GM10847 (cell line): ENCODE measurements at regions not wholly inside any gene's neighbourhood (a gene's known extent, or its start where the extent isn't known, plus 50 kb on each side); places are given as distances from the start of the nearest gene placed in this dataset.

Experiments used
- POLR2A ChIP-seq: IDR thresholded peaks from 2 replicates; pipeline ENCODE4 v1.6.1; 2011; ENCODE audit not compliant: insufficient read length; ENCODE audit errors: extremely low read depth

- TF ChIP-seq POLR2A: no peak
Observed at GRCh38 chr7:130789436-130789835, 55.4 kb upstream of the KLF14 start.

GRCh38 chr7:130791746-130792145 lies 57.7 kb upstream of the KLF14 start:
- TF ChIP-seq POLR2A: no peak

- no peak for TF ChIP-seq POLR2A
Observed at GRCh38 chr7:130793855-130794618, 60.0 kb upstream of the KLF14 start.

- TF ChIP-seq POLR2A: no peak
Observed at GRCh38 chr7:130794619-130794922, 60.6 kb upstream of the KLF14 start.

- no peak for TF ChIP-seq POLR2A
Observed at GRCh38 chr7:130803127-130803526, 69.1 kb upstream of the KLF14 start.

GRCh38 chr7:130804220-130804619 lies 70.2 kb upstream of the KLF14 start:
- TF ChIP-seq POLR2A: no peak

GRCh38 chr7:130814778-130815335 lies 80.8 kb upstream of the KLF14 start:
- no peak for TF ChIP-seq POLR2A

- no peak for TF ChIP-seq POLR2A
Observed at GRCh38 chr7:130818056-130818455, 84.0 kb upstream of the KLF14 start.

GRCh38 chr7:130821864-130822263 lies 87.9 kb upstream of the KLF14 start:
- no peak for TF ChIP-seq POLR2A

- no peak for TF ChIP-seq POLR2A
Observed at GRCh38 chr7:130822642-130823041, 88.6 kb upstream of the KLF14 start.

GRCh38 chr7:130823060-130823459 lies 89.1 kb upstream of the KLF14 start:
- TF ChIP-seq POLR2A: no peak

- TF ChIP-seq POLR2A: no peak
Observed at GRCh38 chr7:130825819-130826218, 91.8 kb upstream of the KLF14 start.

GRCh38 chr7:130829415-130829814 lies 95.4 kb upstream of the KLF14 start:
- TF ChIP-seq POLR2A: no peak

- TF ChIP-seq POLR2A: no peak
Observed at GRCh38 chr7:130831322-130831721, 97.3 kb upstream of the KLF14 start.

- TF ChIP-seq POLR2A: no peak
Observed at GRCh38 chr7:130831817-130832481, 97.9 kb upstream of the KLF14 start.

- TF ChIP-seq POLR2A: no peak
Observed at GRCh38 chr7:130838738-130839137, 104.7 kb upstream of the KLF14 start.
